GM21529 (cell line): ENCODE measurements at regions not wholly inside any gene's neighbourhood (a gene's known extent, or its start where the extent isn't known, plus 50 kb on each side); places are given as distances from the start of the nearest gene placed in this dataset.

ENCODE experiments used
- ATAC-seq: cut with Tn5 transposase; IDR thresholded peaks from one replicate; pipeline ENCODE4 v1.9.1; 2021; ENCODE audit not compliant: unreplicated experiment

DNA sequence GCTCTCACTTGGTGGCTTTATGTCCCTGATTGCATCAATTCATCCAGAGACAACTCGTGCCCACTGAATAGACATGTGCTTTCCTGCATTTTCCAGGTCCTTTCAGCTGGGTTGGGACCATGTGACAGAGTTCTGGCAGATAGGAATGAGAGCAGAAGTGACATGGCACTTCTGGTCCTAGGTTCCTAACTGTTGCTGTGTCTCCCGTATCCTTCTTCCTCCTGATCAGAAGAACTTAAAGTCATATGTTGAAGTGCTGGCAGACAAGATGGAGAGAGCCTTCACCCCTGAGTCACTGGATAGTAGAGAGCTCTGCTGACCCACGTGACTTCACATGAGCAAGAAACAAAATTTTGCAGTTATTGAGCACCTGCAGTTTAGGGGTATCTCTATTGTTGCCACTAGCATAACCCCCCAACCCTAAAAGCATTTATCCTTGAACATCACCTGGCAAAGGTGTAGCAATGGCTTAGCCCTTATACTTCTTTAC, 80.0 kb downstream of the NREP start:
- ATAC-seq, result no peak

DNA sequence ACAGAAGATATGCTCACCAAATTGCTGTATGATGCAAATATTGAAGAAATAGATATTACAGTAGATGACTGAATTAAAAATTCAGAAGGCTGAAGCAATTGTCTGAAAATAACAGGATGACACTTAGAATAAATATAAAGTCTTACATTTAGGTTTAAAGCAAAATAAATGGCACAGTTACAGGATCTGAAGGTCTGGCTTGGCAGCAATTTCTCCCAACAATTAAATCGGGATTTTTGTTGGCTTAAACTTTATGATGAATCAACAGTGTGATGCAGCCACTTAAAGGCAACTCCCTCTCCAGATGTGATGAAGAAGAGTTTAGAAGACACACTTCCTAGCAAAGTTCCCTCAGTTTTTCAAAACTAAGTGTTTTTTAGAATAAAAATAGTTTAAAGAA, 80.5 kb downstream of the NREP start:
- no peak for ATAC-seq

DNA sequence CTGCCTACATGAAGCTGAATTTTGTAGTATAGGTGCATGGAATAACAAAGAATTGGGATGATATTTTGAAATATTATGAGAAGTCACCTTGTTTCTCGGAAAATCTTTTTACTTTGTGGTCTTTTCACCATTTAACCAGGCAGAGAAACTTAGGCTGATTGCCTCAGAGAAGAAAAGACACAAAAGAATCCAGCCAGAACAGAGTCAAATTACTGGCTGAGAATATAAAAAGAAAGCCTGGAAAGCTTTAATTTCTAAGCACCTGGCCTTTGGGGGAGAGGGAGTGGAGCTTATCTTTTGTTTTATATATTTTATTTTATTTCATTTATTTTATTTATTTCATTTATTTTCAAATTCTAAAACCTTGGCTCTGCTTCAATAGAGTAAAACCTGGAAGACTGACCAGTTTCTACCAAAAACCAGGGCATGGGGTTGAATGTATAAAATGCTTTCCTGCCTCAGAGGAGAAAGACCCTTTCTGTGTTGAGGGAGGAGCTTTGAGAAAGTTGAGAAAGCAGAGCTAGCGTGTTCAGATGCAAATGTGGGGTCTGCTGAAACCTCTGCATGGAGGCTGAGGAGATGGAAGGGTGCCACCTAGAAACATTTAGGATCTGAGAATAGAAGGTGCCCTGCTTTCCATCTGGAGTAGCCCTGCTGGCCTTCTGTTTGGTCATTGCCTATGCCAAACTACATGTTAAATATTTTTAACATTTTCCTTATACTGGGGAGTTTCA, 81.6 kb downstream of the NREP start:
- ATAC-seq, result no peak

DNA sequence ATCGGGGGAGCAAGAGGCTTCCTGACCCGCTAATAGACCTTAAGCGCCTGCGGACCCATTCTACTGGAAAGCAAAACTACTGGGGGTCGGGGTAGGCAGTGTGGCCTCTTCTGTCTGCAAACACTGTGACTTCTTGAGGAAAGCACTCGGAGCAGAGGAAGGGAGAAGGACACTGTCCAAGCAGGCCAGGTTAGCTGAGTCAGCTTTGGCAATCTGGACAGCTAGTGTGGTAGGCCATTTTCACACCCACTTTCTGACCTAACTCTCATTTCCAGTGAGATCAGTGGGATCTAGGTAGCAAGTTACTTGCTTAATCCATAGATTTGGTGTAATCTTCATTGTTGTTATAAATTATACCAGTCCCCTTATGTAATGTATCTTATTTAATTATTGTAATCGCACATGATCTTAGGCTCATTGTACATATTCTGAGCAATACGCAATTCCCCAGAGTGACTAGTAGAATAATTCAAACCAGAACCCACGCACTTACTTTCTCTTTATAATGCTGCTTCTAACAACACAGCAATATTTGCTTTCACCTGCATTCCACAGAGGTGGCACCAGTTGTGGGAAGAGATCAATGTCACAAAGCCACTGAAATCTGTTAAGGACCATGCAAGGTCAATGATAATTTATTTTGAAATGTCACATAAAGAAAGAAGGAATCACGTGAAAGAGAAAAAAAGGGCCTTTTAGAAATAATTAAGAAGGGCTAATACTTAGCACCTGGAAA, 82.9 kb downstream of the NREP start:
- no peak for ATAC-seq

DNA sequence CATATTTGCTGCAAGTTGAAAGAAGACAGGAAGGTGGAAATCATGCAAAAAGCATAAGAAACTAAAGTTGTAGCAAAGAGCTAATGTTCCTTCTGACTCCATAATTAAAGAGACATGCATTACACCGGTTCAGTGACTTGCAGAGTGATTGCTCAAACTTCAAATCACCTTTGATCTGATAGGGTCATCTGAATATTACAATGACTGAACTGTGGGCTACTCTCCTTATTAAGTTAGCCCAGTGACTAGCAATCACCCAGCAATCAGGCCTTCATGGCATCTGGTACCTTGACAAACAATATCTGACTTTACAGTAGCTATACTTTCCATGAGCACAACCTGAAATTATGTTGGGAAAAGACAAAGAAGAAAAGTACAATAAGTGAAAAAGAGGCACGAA, 84.9 kb downstream of the NREP start:
- ATAC-seq, result no peak

DNA sequence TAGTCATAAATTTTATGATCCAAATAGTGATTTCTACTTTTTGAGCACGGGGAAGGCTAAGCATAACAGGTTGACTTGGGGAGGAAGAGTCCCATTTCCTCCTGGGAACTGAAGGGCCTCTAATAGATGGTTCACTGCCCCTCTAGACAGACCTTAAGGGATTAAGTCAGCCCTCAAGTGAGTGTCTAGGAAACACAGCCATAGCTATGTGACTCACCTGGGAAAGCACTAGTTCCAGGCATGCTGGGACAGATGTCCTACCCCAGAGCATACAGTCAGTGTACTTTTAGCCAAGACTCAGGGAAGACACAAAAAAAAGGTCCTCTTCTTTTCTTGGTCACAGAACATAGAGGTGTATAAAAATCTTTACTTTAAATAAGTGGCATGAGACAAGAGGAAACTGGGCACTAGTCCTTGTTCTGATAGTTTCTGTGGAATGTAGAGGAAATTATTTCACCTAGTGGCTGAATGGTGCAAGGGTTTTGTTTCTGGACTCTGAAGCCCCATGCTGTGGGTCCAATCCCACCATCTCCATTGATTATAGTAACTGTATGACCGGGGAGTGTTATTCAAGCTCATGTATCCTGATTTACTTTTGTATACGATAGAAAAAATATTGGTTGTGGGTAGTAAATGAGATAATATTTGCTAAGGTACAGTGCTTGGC, 86.0 kb downstream of the NREP start:
- ATAC-seq, result no peak

DNA sequence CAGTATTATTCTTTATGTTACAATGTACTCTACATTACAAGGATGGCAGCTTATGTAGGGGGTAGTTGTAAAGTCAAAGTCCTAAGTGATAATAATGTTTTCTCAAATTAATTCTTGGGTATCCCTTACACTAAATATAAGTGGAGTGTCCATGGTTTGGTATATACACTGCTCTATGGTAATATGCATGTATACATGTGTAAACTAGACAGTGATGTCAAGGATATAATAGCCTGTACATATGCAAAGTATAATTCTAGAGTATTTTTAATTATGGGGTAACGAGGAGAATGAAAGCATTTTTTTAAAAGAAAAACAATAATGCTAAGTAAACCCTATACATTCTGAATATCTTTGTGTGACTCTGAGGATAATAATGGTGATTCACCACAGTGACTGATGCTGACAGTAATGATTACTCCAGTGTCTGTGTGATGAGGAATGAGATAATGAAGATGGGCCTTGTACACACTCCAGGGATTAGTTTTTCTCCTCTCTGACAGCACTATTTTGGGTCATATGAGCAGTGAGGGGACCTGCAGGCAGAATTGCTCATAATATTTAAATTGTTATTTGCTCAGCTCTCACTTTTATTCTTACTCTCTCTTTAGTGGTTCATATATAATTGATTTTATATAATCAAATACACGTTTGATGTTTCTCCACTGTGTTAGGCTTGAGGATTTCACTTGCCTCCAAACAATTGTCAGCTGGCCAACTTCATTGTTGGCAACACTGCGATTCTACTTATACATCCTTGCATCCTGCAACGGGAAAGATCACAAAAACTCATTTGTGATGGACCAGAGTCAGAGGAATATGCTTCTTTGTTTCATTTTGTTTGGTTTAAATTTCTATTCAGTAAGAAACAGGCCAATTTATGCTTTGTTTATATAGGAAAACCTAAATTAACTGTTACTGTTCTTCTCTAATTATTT, 88.2 kb downstream of the NREP start:
- ATAC-seq, result no peak

DNA sequence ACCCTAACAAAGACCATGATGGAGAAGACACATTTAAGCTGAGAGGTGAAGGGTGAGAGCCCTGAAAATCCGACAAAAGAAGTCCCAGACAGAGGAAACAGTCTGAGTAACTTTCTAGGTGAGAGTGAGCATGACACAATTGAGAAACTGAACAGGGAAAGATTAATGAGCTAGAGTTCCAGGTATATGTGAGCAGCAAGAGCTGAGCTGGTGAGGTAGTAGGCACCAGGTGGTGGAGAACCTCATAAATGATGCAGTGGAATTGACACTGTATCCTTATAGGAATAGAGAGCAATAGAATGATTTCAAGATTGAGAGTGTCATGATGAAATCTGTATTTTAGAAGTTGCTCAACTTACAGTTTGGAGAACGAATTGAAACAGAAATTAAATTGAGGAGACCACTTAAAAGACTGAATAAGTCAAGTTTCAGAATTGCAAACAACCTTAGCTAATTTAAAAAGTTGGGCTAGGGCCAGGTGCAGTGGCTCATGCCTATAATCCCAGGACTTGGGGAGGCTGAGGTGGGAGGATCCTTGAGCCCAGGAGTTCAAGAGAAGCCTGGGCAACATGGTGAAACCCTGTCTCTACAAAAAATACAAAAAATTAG, 89.8 kb downstream of the NREP start:
- ATAC-seq, result peak; percentile 47

DNA sequence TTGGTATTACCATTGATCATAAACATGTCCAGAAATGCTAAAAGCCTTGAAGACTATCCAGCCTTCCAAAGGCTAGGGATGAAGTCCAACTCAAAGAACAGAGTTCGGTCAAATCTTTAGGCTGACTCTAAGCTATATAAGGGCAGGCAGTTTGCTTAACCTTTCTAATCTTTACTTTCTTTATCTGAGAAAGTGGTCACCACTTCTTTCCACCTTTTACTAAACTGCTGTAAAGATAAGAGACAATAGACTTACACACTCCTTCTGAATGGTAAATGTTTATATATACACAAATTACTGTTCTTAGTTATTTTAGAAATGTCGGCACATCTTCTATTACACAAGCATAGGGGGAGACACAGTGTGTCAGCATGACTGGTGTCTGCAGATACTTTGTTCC, 100.4 kb downstream of the NREP start:
- ATAC-seq, result no peak

DNA sequence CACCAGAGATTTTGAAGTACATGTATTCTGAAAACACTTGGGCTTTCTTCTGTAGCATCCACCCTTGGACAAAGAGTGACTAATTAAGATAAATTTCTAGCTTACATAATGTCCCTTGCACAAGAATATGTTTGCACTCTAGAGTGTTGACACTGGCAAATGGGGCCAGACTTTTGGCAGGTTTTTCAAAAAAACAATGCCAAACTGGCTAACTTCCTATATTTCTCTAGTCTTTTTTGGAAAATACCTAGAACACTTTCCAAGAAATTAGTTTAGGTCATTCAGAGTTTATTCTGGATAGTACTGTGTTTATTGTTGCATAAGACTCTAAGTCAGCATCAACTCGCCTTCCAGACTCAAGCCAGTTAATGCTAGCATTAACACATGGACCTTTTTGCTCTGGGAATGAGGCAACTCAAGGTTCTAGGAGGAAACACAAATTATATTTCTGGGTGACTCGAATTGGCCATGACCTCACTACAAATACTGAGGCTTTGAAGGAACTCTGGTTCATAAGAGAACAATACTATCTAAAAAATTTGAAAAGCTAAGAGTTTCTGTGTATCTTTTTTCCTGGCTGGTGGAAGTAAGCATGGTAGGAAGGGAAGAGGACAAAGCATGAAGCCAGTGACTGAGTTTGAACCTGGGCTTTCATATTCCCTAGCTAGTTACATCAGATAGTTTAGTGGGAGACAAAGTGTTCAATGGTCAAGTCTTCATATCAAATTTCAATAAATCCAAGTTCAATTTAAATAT, 101.6 kb downstream of the NREP start:
- no peak for ATAC-seq

DNA sequence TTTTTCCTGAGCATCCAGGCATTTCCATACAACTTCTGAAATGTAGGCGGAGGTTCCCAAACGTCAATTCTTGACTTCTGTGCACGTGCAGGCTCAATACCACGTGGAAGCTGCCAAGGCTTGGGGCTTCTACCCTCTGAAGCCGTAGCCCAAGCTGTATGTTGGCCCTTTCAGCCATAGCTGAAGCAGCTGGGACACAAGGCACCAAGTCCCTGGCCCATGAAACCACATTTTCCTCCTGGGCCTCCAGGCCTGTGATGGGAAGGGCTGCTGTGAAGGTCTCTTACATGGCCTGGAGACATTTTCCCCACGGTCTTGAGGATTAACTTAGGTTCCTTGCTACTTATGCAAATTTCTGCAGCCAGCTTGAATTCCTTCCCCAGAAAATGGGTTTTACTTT, 103.6 kb downstream of the NREP start:
- ATAC-seq, result no peak

DNA sequence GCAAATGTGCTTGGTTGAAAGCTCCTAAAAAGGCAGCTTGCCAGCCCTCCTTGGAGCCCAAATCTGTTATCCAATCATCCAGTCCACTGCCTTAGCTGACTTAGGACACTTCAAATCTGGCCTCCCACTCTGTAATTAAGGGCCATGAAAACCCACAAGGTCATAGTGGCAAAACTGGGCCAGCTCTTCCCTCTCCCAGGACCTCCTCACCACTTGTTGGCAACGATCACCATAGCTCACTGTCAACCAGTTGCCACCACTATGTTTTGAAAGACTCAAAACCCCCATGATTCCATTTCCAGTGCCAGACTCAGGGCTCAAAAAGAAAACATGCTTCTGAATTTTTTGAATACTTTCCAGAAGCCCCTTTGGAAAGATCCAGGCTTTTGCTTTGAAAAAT, 107.5 kb downstream of the NREP start:
- ATAC-seq, result no peak

DNA sequence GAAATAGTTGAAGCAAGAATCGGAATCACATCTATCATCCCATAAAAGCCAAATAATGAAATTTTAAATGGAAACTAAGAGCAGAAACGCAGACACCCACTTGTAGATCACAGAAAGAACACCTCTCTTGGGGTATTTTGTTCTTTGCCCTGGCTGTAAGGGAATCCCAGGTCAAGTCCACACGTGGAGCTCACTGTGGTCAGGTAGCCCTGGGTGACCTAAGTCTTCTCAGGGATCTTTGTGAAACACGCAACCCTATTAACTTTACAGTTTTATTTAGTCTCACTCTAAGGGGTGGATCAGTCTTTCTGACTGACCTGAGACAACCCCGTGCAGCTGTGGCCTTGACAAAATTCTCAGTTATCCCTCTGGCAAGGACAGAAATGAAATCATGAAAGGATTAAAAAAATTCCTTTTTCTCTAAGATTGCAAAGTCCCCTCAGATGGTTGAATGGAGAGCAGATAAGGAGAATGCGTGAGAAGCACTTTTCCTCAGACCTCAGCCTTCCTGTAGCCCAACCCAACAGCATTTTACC, 111.6 kb downstream of the NREP start:
- no peak for ATAC-seq

DNA sequence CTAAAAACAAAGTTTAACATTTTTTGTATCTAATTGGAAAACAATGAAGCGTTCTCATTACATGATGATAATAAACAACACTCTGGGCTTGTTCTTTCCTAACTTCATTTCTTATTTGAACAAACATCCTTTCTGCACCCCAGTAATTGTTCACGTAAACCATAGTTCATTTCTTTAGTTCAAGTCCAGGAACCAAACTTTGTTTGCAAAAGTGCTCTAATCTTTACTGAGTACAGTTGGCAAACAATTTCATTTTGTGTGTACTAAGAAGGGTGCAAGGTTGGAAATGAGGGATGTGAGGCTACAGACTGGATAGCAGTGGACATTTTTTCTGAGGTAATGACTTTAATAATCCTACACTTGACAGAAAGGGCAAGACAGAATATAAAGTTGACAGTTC, 113.5 kb downstream of the NREP start:
- no peak for ATAC-seq

DNA sequence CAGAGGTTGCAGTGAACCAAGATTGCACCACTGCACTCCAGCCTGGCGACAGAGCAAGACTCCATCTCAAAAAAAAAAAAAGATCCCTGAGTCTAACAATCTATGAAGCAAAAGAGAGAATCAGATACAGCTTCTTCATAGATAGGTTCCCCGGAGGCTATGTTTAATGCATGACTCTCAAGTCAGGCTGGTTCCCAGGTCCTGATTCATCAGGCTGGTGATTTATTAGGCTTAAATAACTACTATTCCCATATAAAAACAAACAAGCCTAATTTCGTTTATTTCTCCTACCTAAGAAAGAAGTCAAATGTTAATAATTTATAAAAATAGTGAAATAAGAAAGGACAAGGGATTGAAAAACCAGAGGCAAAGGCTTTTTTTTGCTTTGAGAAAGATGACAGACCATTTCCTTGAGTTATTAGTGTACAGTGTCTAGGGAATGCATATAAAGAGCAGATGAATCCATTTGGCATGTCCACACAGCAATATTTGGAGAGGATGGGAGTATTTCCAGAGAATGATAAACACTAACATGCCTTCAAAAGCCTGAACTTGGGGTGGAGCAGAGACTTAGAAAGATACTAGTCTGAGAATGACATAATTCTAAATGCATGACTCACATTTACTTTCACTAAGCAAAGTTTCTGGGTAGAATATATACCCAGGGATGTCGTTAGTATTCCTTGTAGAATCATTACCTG, 115.3 kb downstream of the NREP start:
- no peak for ATAC-seq

DNA sequence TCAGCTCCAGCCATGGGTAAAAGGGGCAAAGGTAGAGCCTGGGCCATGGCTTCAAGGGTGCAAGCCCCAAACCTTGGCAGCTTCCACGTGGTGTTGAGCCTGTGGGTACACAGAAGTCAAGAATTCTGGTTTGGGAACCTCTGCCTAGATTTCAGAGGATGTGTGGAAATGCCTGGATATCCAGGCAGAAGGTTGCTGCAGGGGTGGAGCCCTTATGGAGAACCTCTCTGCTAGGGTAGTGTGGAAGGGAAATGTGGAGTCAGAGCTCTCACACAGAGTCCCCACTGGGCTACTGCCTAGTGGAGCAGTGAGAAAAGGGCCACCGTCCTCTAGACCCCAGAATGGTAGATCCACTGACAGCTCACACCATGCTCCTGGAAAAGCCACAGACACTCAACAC, 117.1 kb downstream of the NREP start:
- no peak for ATAC-seq

DNA sequence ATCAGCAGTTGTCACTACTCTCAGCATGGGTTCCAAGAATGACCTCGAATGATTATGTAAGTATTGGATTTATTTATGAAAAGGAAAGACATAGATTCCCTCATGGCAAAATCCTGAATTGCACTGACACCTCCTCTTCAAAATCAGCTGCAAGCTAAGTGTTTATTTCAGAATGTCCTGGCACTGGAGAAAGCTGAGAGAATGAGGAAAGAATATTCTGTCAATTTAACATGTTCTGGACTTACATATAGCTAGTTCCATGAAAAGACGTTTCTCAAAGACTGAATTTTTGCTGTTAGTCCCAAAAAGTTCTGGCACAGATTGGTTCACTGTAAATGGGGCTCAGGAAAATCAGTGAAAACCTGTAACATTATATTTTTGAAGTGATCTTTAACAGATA, 120.3 kb downstream of the NREP start:
- no peak for ATAC-seq

DNA sequence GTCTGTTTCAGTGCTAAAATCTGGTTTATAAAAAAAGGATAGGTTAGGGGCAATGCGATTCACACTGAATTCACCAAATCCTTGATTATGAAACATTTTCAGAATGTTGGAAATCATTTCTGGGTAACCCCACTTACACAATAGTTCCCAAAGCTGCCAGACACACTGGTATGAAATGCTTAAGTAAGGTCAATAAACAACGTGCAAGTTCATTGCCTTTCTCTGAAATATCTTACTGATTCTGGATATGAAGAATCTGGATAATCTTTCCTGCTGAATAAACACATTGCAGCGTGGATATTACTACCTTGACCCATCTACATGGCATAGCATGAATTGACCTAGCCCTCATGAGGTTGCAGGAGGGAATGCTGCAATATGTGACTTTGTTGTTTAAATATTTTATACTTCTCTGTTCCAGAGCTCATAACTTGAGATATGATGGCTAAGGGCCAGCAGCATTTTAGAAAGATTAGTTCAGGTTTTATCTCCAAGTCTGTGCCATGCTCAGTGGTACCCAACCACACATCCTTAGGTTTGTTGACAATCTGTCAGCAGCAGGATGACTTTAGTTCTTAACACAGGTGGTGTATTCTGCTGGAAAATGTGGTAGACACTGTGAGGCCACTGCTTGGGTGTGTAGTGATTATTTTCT, 121.0 kb downstream of the NREP start:
- ATAC-seq, result no peak
